Upper lobe of left lung (tissue), 4 donors: ENCODE measurements at regions not wholly inside any gene's neighbourhood (a gene's known extent, or its start where the extent isn't known, plus 50 kb on each side); places are given as distances from the start of the nearest gene placed in this dataset.
A peak's percentile ranks its signal among the peaks of the same experiment; 100 is the strongest.

Experiments
- POLR2A ChIP-seq, 4 donors: fragments of 450-650 bp; IDR thresholded peaks; one replicate each; pipeline ENCODE4 v1.5.1; 2016 to 2017; ENCODE audit warnings: antibody characterized with exemption in 4 of 4, mild to moderate bottlenecking in 2 of 4
- POLR2AphosphoS5 ChIP-seq, 2 donors: sonication (generic); formaldehyde crosslinking; IDR thresholded peaks; one replicate each; pipeline ENCODE4 v1.5.1; 2017; ENCODE audit warnings: antibody characterized with exemption in 2 of 2
- TF ChIP-seq, protein P1 (sequence below), 6 experiments: fragments of 450-650 bp in 4 of 6; fragments of 200-600 bp in 2 of 6; sonication (generic) in 2 of 6; IDR thresholded peaks; one replicate each; pipeline ENCODE4 v1.5.1; 2016 to 2019; ENCODE audit warnings: antibody characterized with exemption in 6 of 6

DNA sequence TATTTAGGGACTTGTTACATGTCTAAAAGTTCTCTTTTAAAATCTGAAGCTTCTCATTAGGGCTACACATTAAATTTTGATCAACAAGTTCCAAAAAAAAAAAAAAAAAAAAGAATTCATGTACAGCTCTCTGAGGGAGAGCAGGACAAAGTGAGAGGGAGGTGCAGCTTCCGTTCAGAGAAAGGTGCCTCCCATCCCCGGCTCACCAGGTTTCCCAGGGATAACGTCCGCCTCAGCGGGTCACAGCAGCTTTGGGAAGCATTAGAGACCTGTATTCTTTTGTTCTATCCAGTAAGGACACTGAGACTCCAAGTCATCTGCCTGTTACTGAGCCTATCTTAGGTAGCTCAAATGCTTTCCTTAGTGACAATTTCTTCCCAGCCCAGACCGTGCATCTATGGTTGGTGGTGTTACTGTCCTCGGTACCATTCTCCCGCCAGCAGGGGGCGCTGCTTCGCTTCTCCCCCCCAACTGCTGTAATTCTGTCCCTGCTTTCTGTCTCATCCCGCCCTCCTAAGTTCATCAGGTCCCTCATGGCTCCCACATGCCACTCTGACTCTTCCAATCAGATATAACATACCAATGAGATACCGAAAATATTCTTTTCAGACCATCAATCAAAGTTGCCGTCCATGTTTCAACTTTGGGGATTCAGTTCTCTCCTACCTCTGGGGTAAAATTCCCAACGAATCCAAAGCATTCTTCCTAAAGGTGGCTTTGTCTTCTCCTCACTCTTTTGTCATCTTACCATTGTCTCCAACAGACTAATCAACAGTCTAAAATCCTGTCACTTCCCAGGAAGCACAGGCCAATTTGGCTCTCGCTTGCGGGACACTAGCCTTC lies 466.5 kb downstream of the METTL4 start:
- TF ChIP-seq, protein P1, sequence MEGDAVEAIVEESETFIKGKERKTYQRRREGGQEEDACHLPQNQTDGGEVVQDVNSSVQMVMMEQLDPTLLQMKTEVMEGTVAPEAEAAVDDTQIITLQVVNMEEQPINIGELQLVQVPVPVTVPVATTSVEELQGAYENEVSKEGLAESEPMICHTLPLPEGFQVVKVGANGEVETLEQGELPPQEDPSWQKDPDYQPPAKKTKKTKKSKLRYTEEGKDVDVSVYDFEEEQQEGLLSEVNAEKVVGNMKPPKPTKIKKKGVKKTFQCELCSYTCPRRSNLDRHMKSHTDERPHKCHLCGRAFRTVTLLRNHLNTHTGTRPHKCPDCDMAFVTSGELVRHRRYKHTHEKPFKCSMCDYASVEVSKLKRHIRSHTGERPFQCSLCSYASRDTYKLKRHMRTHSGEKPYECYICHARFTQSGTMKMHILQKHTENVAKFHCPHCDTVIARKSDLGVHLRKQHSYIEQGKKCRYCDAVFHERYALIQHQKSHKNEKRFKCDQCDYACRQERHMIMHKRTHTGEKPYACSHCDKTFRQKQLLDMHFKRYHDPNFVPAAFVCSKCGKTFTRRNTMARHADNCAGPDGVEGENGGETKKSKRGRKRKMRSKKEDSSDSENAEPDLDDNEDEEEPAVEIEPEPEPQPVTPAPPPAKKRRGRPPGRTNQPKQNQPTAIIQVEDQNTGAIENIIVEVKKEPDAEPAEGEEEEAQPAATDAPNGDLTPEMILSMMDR (IDR thresholded peaks at IDR 0.05): peak; percentile 21 to 61 (median 58)
- TF ChIP-seq POLR2AphosphoS5 (IDR thresholded peaks at IDR 0.05) (no peak), POLR2A (IDR thresholded peaks at IDR 0.05) (no peak)
